ENCODE measurements at regions not wholly inside any gene's neighbourhood (a gene's known extent, or its start where the extent isn't known, plus 50 kb on each side); places are given as distances from the start of the nearest gene placed in this dataset.

- Mint-ChIP-seq H3K4me1 (peaks cover 16% of the 10 kb centered on the region), H3K4me3 (no peak overlapping the region), H3K9me3 (peaks cover 6% of the 10 kb centered on the region), H3K27ac (no peak overlapping the region), H3K36me3 (peaks cover 27% of the 10 kb centered on the region), H3K27me3 (ENCODE audit: low read depth) (no peaks in the 10 kb centered on the region)
- DNase-seq (ENCODE audit: low spot score) (no peak), ATAC-seq (no peak)
- POLR2A ChIA-PET, result no interaction called here
- TF ChIP-seq ZNF281 (CRISPR knock-in tag; IDR thresholded peaks at IDR 0.05), result no peak
- TF ChIP-seq ATF2 (CRISPR knock-in tag; IDR thresholded peaks at IDR 0.05; ENCODE audit: borderline replicate concordance, low read depth), result no peak
- no peak for TF ChIP-seq ZNF121 (CRISPR knock-in tag; IDR thresholded peaks at IDR 0.05)
- no peak for TF ChIP-seq STAT6 (CRISPR knock-in tag; conservative IDR thresholded peaks at IDR 0.05; ENCODE audit: low read depth)
- no peak for TF ChIP-seq TEAD4 (CRISPR knock-in tag; IDR thresholded peaks at IDR 0.05)
- no peak for TF ChIP-seq KAT7 (CRISPR knock-in tag; IDR thresholded peaks at IDR 0.05; ENCODE audit: borderline replicate concordance)
- no peak for TF ChIP-seq NR2C2 (CRISPR knock-in tag; IDR thresholded peaks at IDR 0.05)
- TF ChIP-seq CBFB (CRISPR knock-in tag; IDR thresholded peaks at IDR 0.05; ENCODE audit: low read depth), result no peak
- TF ChIP-seq SOX15 (CRISPR knock-in tag; IDR thresholded peaks at IDR 0.05), result no peak
- CTCF ChIA-PET, result interaction anchor here (0.6 kb wide), 2 partner anchors 19 to 25 kb away, joined by 3 to 5 read pairs; no protein-coding TSS in a partner anchor
Measured at GRCh38 chr12:125255935-125256633, 190.8 kb downstream of the AACS start.

GRCh38 chr12:125256634-125256936 lies 191.3 kb downstream of the AACS start:
- Mint-ChIP-seq H3K27ac (no peak overlapping the region), H3K4me3 (no peak overlapping the region), H3K9me3 (peaks cover 6% of the 10 kb centered on the region), H3K36me3 (peaks cover 27% of the 10 kb centered on the region), H3K27me3 (ENCODE audit: low read depth) (no peaks in the 10 kb centered on the region), H3K4me1 (peaks cover 16% of the 10 kb centered on the region)
- no peak for ATAC-seq
- TF ChIP-seq NR1H2 (CRISPR knock-in tag; IDR thresholded peaks at IDR 0.05), result no peak
- no peak for TF ChIP-seq ZNF263 (CRISPR knock-in tag; IDR thresholded peaks at IDR 0.05; ENCODE audit: low read depth)
- POLR2A ChIA-PET, result no interaction called here
- DNase-seq (ENCODE audit: low spot score), result no peak
- CTCF ChIA-PET, result interaction anchor here (0.6 kb wide), 1 partner anchor 25 kb away, joined by 5 read pairs; no protein-coding TSS in a partner anchor

- ChIA-PET CTCF (interaction anchor here (1.6 kb wide), 1 partner anchor 22 kb away, joined by 15 read pairs; no protein-coding TSS in a partner anchor), POLR2A (no interaction called here)
- Mint-ChIP-seq H3K27ac (no peak overlapping the region), H3K4me1 (peaks cover 12% of the 10 kb centered on the region), H3K27me3 (ENCODE audit: low read depth) (no peaks in the 10 kb centered on the region), H3K36me3 (peaks cover 41% of the 10 kb centered on the region), H3K4me3 (no peak overlapping the region), H3K9me3 (peaks cover 18% of the 10 kb centered on the region)
- ATAC-seq, result no peak
- DNase-seq (ENCODE audit: low spot score), result no peak
- TF ChIP-seq HMGXB4 (CRISPR knock-in tag; IDR thresholded peaks at IDR 0.05) (no peak), ERG (CRISPR knock-in tag; IDR thresholded peaks at IDR 0.05) (no peak), ETV6 (CRISPR knock-in tag; IDR thresholded peaks at IDR 0.05) (no peak), ZNF671 (CRISPR knock-in tag; IDR thresholded peaks at IDR 0.05) (no peak), RELA (CRISPR knock-in tag; IDR thresholded peaks at IDR 0.05; ENCODE audit: borderline replicate concordance) (no peak), PREB (CRISPR knock-in tag; IDR thresholded peaks at IDR 0.05; ENCODE audit: borderline replicate concordance) (no peak), KAT7 (CRISPR knock-in tag; IDR thresholded peaks at IDR 0.05; ENCODE audit: borderline replicate concordance) (no peak), RORB (CRISPR knock-in tag; IDR thresholded peaks at IDR 0.05) (no peak), ZNF423 (CRISPR knock-in tag; IDR thresholded peaks at IDR 0.05) (no peak), JUN (CRISPR knock-in tag; IDR thresholded peaks at IDR 0.05) (no peak)
Measured at GRCh38 chr12:125259178-125259867, 194.1 kb downstream of the AACS start.
